GM12878 (cell line): ENCODE measurements at regions not wholly inside any gene's neighbourhood (a gene's known extent, or its start where the extent isn't known, plus 50 kb on each side); places are given as distances from the start of the nearest gene placed in this dataset.

Source experiments
- BMI1 ChIP-seq: fragments of 450-650 bp; IDR thresholded peaks from 2 replicates; pipeline ENCODE4 v1.6.1; 2016; ENCODE audit warnings: mild to moderate bottlenecking, moderate library complexity, borderline replicate concordance
- IKZF1 ChIP-seq: fragments of 450-650 bp; conservative IDR thresholded peaks from 2 replicates; pipeline ENCODE4 v1.6.1; 2017; ENCODE audit warnings: antibody characterized with exemption, mild to moderate bottlenecking
- MEF2B ChIP-seq: fragments of 450-650 bp; IDR thresholded peaks from 2 replicates; pipeline ENCODE4 v1.6.1; 2018; ENCODE audit warnings: mild to moderate bottlenecking, moderate library complexity; ENCODE audit not compliant: partially characterized antibody, poor library complexity, severe bottlenecking
- MLLT1 ChIP-seq: fragments of 450-650 bp; IDR thresholded peaks from 2 replicates; pipeline ENCODE4 v1.6.1; 2016; ENCODE audit warnings: mild to moderate bottlenecking
- NFIC ChIP-seq: IDR thresholded peaks from 2 replicates; pipeline ENCODE4 v1.6.1; 2012; ENCODE audit warnings: low read depth, mild to moderate bottlenecking, inconsistent platforms, low read length, moderate library complexity
- NR2C1 ChIP-seq: fragments of 450-650 bp; IDR thresholded peaks from 2 replicates; pipeline ENCODE4 v1.6.1; 2017; ENCODE audit warnings: antibody characterized with exemption, mild to moderate bottlenecking, moderate library complexity
- NR2F1 ChIP-seq: fragments of 450-650 bp; conservative IDR thresholded peaks from 2 replicates; pipeline ENCODE4 v1.6.1; 2017; ENCODE audit warnings: mild to moderate bottlenecking
- RAD21 ChIP-seq: IDR thresholded peaks from 2 replicates; pipeline ENCODE4 v1.6.1; 2011; ENCODE audit warnings: mild to moderate bottlenecking, low read depth, low read length, moderate library complexity; ENCODE audit not compliant: insufficient read depth
- RELB ChIP-seq: fragments of 450-650 bp; IDR thresholded peaks from 2 replicates; pipeline ENCODE4 v1.6.1; 2017; ENCODE audit warnings: low read depth, mild to moderate bottlenecking, moderate library complexity
- REST ChIP-seq: IDR thresholded peaks from 2 replicates; pipeline ENCODE4 v1.6.1; 2012; ENCODE audit warnings: mild to moderate bottlenecking, low read depth, low read length
- SPI1 ChIP-seq: IDR thresholded peaks from 2 replicates; pipeline ENCODE4 v1.6.1; 2011; ENCODE audit warnings: low read depth, mild to moderate bottlenecking, low read length, moderate library complexity, borderline replicate concordance; ENCODE audit not compliant: insufficient read depth
- STAT1 ChIP-seq: fragments of 450-650 bp; conservative IDR thresholded peaks from 2 replicates; pipeline ENCODE4 v1.6.1; 2014; ENCODE audit warnings: antibody characterized with exemption, mild to moderate bottlenecking
- ZBTB40 ChIP-seq: fragments of 450-650 bp; IDR thresholded peaks from 2 replicates; pipeline ENCODE4 v1.6.1; 2016; ENCODE audit warnings: mild to moderate bottlenecking, moderate library complexity, borderline replicate concordance
- ZNF217 ChIP-seq: fragments of 450-650 bp; IDR thresholded peaks from 2 replicates; pipeline ENCODE4 v1.6.1; 2017; ENCODE audit warnings: antibody characterized with exemption, mild to moderate bottlenecking
- ZNF384 ChIP-seq: IDR thresholded peaks from 2 replicates; pipeline ENCODE4 v1.6.1; 2012; ENCODE audit warnings: low read depth, mild to moderate bottlenecking, low read length, improper control_type of control experiment, borderline replicate concordance
- TF ChIP-seq, protein P1 (sequence below): fragments of 450-650 bp; IDR thresholded peaks from 2 replicates; pipeline ENCODE4 v1.6.1; 2017; ENCODE audit warnings: antibody characterized with exemption, mild to moderate bottlenecking, moderate library complexity

GRCh38 chr18:64380117-64380516, 231.2 kb upstream of the LINC00305 start (continued):
- TF ChIP-seq RAD21 (no peak), ZBTB40 (no peak), RELB (peak; percentile 50), NR2F1 (peak; percentile 55; the same call in 1 of the 2 replicates), BMI1 (no peak), MLLT1 (no peak), NFIC (peak; percentile 66), ZNF217 (peak; percentile 95; the same call in 1 of the 2 replicates), MEF2B (peak; percentile 75), ZNF384 (no peak), IKZF1 (no peak), STAT1 (no peak), NR2C1 (no peak), SPI1 (no peak), REST (no peak)
- TF ChIP-seq, protein P1, sequence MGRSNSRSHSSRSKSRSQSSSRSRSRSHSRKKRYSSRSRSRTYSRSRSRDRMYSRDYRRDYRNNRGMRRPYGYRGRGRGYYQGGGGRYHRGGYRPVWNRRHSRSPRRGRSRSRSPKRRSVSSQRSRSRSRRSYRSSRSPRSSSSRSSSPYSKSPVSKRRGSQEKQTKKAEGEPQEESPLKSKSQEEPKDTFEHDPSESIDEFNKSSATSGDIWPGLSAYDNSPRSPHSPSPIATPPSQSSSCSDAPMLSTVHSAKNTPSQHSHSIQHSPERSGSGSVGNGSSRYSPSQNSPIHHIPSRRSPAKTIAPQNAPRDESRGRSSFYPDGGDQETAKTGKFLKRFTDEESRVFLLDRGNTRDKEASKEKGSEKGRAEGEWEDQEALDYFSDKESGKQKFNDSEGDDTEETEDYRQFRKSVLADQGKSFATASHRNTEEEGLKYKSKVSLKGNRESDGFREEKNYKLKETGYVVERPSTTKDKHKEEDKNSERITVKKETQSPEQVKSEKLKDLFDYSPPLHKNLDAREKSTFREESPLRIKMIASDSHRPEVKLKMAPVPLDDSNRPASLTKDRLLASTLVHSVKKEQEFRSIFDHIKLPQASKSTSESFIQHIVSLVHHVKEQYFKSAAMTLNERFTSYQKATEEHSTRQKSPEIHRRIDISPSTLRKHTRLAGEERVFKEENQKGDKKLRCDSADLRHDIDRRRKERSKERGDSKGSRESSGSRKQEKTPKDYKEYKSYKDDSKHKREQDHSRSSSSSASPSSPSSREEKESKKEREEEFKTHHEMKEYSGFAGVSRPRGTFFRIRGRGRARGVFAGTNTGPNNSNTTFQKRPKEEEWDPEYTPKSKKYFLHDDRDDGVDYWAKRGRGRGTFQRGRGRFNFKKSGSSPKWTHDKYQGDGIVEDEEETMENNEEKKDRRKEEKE, result no peak
